Smooth muscle cell (in vitro differentiated cells): ENCODE measurements at regions not wholly inside any gene's neighbourhood (a gene's known extent, or its start where the extent isn't known, plus 50 kb on each side); places are given as distances from the start of the nearest gene placed in this dataset.

ENCODE experiments used
- DNase-seq: peaks from one replicate; lab custom pipeline; 2025; ENCODE audit not compliant: unreplicated experiment; lab: John Stamatoyannopoulos, UW
- H2AFZ ChIP-seq: fragments of 200-600 bp; sonication (generic); 2 replicates; pipeline ENCODE4 v1.6.0; 2016; ENCODE audit warnings: antibody characterized with exemption, low read depth, mild to moderate bottlenecking
- H3F3A ChIP-seq: fragments of 200-600 bp; sonication (generic); 2 replicates; pipeline ENCODE4 v1.6.0; 2017; ENCODE audit warnings: antibody characterized with exemption, low read depth
- H3K27ac ChIP-seq: fragments of 200-600 bp; sonication (generic); 2 replicates; pipeline ENCODE4 v1.5.1; 2016; ENCODE audit warnings: low read depth, mild to moderate bottlenecking
- H3K27me3 ChIP-seq: fragments of 200-600 bp; sonication (generic); 2 replicates; pipeline ENCODE4 v1.6.1; 2016; ENCODE audit warnings: low read depth, mild to moderate bottlenecking
- H3K36me3 ChIP-seq: fragments of 200-600 bp; sonication (generic); 2 replicates; pipeline ENCODE4 v1.5.1; 2016; ENCODE audit warnings: low read depth
- H3K4me1 ChIP-seq: fragments of 200-600 bp; sonication (generic); 2 replicates; pipeline ENCODE4 v1.5.1; 2016; ENCODE audit warnings: low read depth
- H3K4me2 ChIP-seq: fragments of 200-600 bp; sonication (generic); 2 replicates; pipeline ENCODE4 v1.6.0; 2016; ENCODE audit warnings: mild to moderate bottlenecking
- H3K4me3 ChIP-seq: fragments of 200-600 bp; sonication (generic); 2 replicates; pipeline ENCODE4 v1.5.1; 2016; ENCODE audit warnings: mild to moderate bottlenecking
- H3K79me2 ChIP-seq: fragments of 200-600 bp; sonication (generic); 2 replicates; pipeline ENCODE4 v1.6.0; 2016; ENCODE audit warnings: low read depth, mild to moderate bottlenecking
- H3K9ac ChIP-seq: fragments of 200-600 bp; sonication (generic); 2 replicates; pipeline ENCODE4 v1.6.0; 2016; ENCODE audit warnings: low read depth
- H3K9me3 ChIP-seq: fragments of 200-600 bp; sonication (generic); replicated peaks from 2 replicates; pipeline ENCODE4 v1.5.1; 2016; ENCODE audit warnings: low read depth
- H4K20me1 ChIP-seq: fragments of 200-600 bp; sonication (generic); 2 replicates; pipeline ENCODE4 v1.6.0; 2016; ENCODE audit warnings: low read depth
- whole genome bisulfite sequencing: methylation state at CpG from one replicate; pipeline ENCODE4 v1.1.7; 2016; ENCODE audit warnings: low lambda C conversion rate; 5-methylcytosine and 5-hydroxymethylcytosine counted together
- TF ChIP-seq, protein P1 (sequence below): fragments of 200-600 bp; sonication (generic); IDR thresholded peaks from 2 replicates; pipeline ENCODE4 v1.5.1; 2017; ENCODE audit warnings: borderline replicate concordance, mild to moderate bottlenecking, antibody characterized with exemption; ENCODE audit not compliant: insufficient read depth, poor library complexity, severe bottlenecking

DNA sequence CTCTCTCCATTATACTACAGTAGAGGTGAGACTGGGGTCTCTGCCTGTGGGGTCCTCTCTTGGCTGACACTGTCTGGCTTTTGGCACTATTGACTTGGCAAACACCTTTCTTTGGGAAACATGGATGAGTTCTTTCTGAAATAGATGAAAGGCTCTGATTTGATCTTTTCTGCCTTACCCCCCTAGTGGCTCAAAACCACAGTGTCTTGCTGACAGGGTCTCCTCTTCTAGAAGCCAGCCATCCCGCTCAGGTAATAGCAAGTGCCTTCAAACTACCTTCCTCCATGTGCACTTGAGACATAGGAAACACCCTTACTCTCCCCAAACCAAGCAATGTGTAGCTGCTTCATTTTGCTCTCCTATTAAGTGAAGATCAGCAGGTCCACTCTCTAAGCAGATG, 260.4 kb downstream of the BRINP2 start:
- no peak overlapping the region for H3K27ac ChIP-seq
- H3K9ac ChIP-seq, result no peak overlapping the region
- no peak overlapping the region for H3K4me3 ChIP-seq
- H3K4me2 ChIP-seq, result no peak overlapping the region
- no peaks in the 10 kb centered on the region for H3K79me2 ChIP-seq
- H3K9me3 ChIP-seq, result no peaks in the 10 kb centered on the region
- H3K4me1 ChIP-seq, result no peaks in the 10 kb centered on the region
- TF ChIP-seq, protein P1, sequence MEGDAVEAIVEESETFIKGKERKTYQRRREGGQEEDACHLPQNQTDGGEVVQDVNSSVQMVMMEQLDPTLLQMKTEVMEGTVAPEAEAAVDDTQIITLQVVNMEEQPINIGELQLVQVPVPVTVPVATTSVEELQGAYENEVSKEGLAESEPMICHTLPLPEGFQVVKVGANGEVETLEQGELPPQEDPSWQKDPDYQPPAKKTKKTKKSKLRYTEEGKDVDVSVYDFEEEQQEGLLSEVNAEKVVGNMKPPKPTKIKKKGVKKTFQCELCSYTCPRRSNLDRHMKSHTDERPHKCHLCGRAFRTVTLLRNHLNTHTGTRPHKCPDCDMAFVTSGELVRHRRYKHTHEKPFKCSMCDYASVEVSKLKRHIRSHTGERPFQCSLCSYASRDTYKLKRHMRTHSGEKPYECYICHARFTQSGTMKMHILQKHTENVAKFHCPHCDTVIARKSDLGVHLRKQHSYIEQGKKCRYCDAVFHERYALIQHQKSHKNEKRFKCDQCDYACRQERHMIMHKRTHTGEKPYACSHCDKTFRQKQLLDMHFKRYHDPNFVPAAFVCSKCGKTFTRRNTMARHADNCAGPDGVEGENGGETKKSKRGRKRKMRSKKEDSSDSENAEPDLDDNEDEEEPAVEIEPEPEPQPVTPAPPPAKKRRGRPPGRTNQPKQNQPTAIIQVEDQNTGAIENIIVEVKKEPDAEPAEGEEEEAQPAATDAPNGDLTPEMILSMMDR, result no peak
- peaks cover 22% of the 10 kb centered on the region for H3K27me3 ChIP-seq
- no peaks in the 10 kb centered on the region for H3F3A ChIP-seq
- H4K20me1 ChIP-seq, result no peaks in the 10 kb centered on the region
- no peak overlapping the region for H2AFZ ChIP-seq
- no peaks in the 10 kb centered on the region for H3K36me3 ChIP-seq
- WGBS, result 74% methylated on average over 1 of the region's 1 CpG
- no peak for DNase-seq

- Histone ChIP-seq H3F3A (no peaks in the 10 kb centered on the region), H3K4me3 (no peak overlapping the region), H2AFZ (no peak overlapping the region), H3K27me3 (peaks cover 22% of the 10 kb centered on the region), H3K4me1 (no peaks in the 10 kb centered on the region), H3K9ac (no peak overlapping the region), H3K9me3 (no peaks in the 10 kb centered on the region), H3K36me3 (no peaks in the 10 kb centered on the region), H3K4me2 (no peak overlapping the region), H3K27ac (no peak overlapping the region), H4K20me1 (no peaks in the 10 kb centered on the region), H3K79me2 (no peaks in the 10 kb centered on the region)
- no peak for DNase-seq
- 78% methylated on average over 2 of the region's 2 CpGs for WGBS
- TF ChIP-seq, protein P1, result no peak
Measured at GRCh38 chr1:177429234-177429633, 258.5 kb downstream of the BRINP2 start.

DNA sequence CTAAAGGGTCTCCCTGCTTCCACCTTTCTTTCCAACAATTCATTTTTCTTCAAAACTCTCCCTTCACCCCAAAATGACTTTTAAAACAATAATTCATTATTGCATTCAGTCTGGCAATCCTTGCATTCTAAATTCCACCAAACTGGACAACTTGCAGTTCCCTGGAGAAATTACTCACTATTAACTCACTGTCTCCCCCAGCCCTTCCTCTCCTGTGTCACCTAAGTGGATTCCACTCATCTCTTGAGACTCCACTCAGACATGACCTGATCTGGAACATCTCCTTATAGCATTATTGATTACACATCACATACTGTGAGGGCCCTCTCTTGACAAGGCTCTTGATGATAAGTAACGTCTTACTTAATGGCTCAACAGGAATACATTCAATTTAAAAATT, 257.1 kb downstream of the BRINP2 start:
- TF ChIP-seq, protein P1, result no peak
- Histone ChIP-seq H2AFZ (no peak overlapping the region), H3K4me2 (no peak overlapping the region), H3K79me2 (no peaks in the 10 kb centered on the region), H3F3A (no peaks in the 10 kb centered on the region), H3K27ac (no peak overlapping the region), H3K4me1 (no peaks in the 10 kb centered on the region), H3K27me3 (peaks cover 22% of the 10 kb centered on the region), H4K20me1 (no peaks in the 10 kb centered on the region), H3K4me3 (no peak overlapping the region), H3K9me3 (no peaks in the 10 kb centered on the region), H3K9ac (no peak overlapping the region), H3K36me3 (no peaks in the 10 kb centered on the region)
- WGBS, result 83% methylated on average over 1 of the region's 1 CpG
- no peak for DNase-seq

DNA sequence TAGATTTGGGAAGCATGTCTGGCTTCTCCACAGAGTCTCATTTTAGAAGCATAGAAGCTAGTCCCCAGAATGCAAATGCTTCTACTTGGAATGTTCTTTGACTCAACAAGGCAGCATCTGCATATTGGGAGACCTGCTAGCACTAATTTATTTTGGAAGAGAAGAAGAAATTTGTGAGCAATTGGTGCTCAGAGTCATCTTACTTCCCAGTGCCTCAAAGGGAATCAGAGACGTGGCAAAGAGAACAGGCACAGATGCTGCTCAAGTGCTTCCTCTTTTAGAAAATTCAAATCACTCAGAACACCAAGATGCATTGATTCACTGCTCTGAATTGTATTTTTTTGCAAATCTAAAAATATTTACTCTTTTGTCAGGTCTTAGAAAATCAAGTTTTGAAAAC, 255.7 kb downstream of the BRINP2 start:
- H2AFZ ChIP-seq, result no peak overlapping the region
- no peak for DNase-seq
- WGBS, result 68% methylated on average over 1 of the region's 1 CpG
- H3K27ac ChIP-seq, result no peak overlapping the region
- TF ChIP-seq, protein P1, result no peak
- H3K9me3 ChIP-seq, result no peaks in the 10 kb centered on the region
- no peak overlapping the region for H3K9ac ChIP-seq
- no peak overlapping the region for H3K4me3 ChIP-seq
- no peaks in the 10 kb centered on the region for H3F3A ChIP-seq
- no peak overlapping the region for H3K4me2 ChIP-seq
- H3K79me2 ChIP-seq, result no peaks in the 10 kb centered on the region
- no peaks in the 10 kb centered on the region for H3K36me3 ChIP-seq
- peaks cover 22% of the 10 kb centered on the region for H3K27me3 ChIP-seq
- no peaks in the 10 kb centered on the region for H3K4me1 ChIP-seq
- H4K20me1 ChIP-seq, result no peaks in the 10 kb centered on the region
